Activated T-cell treated with anti-CD3 and anti-CD28 coated beads, Interleukin-2, amount 50 U/mL, for 4 hours (primary cell): ENCODE measurements at regions not wholly inside any gene's neighbourhood (a gene's known extent, or its start where the extent isn't known, plus 50 kb on each side); places are given as distances from the start of the nearest gene placed in this dataset.
"Not testable (repeated sequence)": the region's sequence is repeated elsewhere in the genome, so short reads cannot be mapped to it uniquely, and the experiment has no call there.

ENCODE experiments used
- ATAC-seq, 2 donors: fragments of 200-7000 bp; cut with Tn5 transposase; one replicate each; pipeline ENCODE4 v1.10.0; 2021
- DNase-seq: peaks from one replicate; pipeline ENCODE4 v3.0.0-alpha.2; 2020
- H3K27me3 Mint-ChIP-seq: one replicate; pipeline ENCODE4 v1.8.0; 2021; ENCODE audit warnings: low read depth, mixed read lengths
- H3K36me3 Mint-ChIP-seq: one replicate; pipeline ENCODE4 v1.8.0; 2022; ENCODE audit warnings: mixed read lengths; ENCODE audit not compliant: insufficient read depth
- H3K4me1 Mint-ChIP-seq: one replicate; pipeline ENCODE4 v1.8.0; 2021; ENCODE audit warnings: low read depth, mixed read lengths
- H3K4me3 Mint-ChIP-seq: one replicate; pipeline ENCODE4 v1.8.0; 2021; ENCODE audit warnings: mild to moderate bottlenecking, moderate library complexity, mixed read lengths
- H3K9me3 Mint-ChIP-seq: one replicate; pipeline ENCODE4 v1.8.0; 2021; ENCODE audit warnings: mixed read lengths

DNA sequence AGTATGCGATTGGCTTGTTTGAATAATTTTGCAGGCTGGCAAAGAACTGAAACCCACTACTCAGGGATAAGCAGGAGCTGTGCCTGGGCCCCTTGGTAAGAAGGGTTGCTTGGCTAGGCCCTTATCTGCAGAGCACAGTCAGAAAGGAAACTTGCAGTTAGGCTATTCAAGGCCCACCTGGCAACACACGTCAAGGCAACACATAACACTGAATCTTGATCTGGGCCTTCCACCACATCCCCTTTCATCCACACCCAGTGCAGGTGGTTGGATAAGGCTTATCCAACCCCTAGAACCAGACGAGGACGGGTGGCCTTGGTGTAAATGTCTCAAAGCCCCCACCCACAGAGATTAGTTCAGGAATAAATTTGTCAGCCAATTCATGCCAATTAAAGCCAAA is 72.8 kb upstream of the NEIL3 start:
- Mint-ChIP-seq H3K36me3 (no peaks in the 10 kb centered on the region), H3K4me1 (no peaks in the 10 kb centered on the region), H3K27me3 (no peaks in the 10 kb centered on the region), H3K4me3 (no peak overlapping the region), H3K9me3 (no peaks in the 10 kb centered on the region)
- ATAC-seq: no peak
- no peak for DNase-seq

DNA sequence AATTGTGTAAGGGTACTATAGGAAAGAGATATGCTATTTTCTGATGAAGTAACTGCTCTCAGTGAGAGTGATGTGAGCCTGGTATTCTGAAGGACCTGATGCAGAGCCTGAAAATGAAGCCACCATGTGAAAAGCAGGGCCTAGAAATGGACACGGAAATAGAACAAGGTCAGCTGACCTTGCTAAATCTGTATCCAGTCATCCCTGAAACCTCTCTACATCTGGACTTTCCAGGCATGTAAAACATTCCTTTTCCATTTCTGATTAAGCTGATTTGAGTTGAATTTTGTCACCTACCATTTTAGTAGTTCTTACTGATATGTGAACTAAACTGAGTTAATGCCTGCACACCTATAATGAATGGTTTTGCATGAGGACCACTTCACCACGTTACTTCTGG is 72.4 kb upstream of the NEIL3 start:
- Mint-ChIP-seq H3K4me1 (no peaks in the 10 kb centered on the region), H3K27me3 (no peaks in the 10 kb centered on the region), H3K36me3 (no peaks in the 10 kb centered on the region), H3K4me3 (no peak overlapping the region), H3K9me3 (no peaks in the 10 kb centered on the region)
- DNase-seq (no peak), ATAC-seq (no peak)

DNA sequence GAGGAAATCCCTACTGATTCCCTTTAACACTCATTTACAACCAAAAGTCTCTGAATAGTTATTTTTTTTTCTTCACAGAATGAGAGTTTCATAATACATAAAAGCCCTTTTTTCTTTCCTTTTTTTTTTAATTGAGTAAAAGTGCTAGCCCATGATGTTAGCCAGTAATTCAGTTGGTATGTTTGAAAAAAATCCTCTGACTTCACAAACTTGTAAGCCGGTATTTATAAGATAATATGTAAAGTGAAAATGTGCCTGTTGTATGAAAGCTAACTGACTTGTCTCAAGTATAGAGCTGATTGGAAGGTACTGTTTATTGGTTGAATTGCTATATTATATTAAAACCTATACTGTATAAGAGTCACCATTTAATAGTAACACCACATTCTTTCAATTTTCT is 70.2 kb upstream of the NEIL3 start:
- H3K4me1 Mint-ChIP-seq: no peaks in the 10 kb centered on the region
- no peak overlapping the region for H3K4me3 Mint-ChIP-seq
- ATAC-seq (no peak), DNase-seq (no peak)
- no peaks in the 10 kb centered on the region for H3K27me3 Mint-ChIP-seq
- H3K36me3 Mint-ChIP-seq: no peaks in the 10 kb centered on the region
- no peaks in the 10 kb centered on the region for H3K9me3 Mint-ChIP-seq

- Mint-ChIP-seq H3K27me3 (no peaks in the 10 kb centered on the region), H3K9me3 (no peaks in the 10 kb centered on the region), H3K36me3 (no peaks in the 10 kb centered on the region), H3K4me3 (no peak overlapping the region), H3K4me1 (no peaks in the 10 kb centered on the region)
- ATAC-seq (no peak), DNase-seq (no peak)
These were observed 69.8 kb upstream of the NEIL3 start for GRCh38 chr4:177239878-177240277.

DNA sequence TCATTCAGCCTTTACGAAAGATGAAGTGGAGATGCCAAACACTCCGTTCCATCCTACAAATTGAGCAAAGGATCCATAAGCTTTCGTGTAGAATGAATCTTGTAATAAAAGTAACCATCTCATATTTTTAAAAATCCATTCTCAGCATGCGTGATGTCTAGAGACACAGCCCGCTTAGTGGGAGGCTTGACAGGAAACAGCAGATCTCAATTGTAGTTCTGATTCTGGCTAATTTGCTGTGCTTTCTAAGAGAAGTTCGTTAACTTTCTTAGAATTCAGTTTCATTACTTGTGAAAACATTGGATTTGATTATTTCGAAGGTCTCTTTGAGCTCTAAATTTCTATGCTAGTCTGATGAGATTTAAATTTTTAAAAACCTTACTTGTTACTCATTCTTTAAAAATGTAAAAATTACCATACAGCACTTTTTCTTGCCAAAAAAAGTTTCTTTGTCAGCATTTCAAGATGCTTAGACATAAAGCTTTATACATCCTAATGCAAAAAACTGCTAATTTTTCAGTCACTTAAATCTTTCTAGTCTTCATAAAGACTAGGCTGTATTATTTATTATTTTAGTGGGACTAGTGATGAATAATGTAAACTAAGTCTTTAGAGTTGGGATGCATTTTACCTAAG is 66.9 kb upstream of the NEIL3 start:
- H3K9me3 Mint-ChIP-seq: no peaks in the 10 kb centered on the region
- no peak for DNase-seq
- H3K4me1 Mint-ChIP-seq: no peaks in the 10 kb centered on the region
- H3K4me3 Mint-ChIP-seq: no peak overlapping the region
- no peaks in the 10 kb centered on the region for H3K27me3 Mint-ChIP-seq
- H3K36me3 Mint-ChIP-seq: no peaks in the 10 kb centered on the region
- ATAC-seq: no peak

DNA sequence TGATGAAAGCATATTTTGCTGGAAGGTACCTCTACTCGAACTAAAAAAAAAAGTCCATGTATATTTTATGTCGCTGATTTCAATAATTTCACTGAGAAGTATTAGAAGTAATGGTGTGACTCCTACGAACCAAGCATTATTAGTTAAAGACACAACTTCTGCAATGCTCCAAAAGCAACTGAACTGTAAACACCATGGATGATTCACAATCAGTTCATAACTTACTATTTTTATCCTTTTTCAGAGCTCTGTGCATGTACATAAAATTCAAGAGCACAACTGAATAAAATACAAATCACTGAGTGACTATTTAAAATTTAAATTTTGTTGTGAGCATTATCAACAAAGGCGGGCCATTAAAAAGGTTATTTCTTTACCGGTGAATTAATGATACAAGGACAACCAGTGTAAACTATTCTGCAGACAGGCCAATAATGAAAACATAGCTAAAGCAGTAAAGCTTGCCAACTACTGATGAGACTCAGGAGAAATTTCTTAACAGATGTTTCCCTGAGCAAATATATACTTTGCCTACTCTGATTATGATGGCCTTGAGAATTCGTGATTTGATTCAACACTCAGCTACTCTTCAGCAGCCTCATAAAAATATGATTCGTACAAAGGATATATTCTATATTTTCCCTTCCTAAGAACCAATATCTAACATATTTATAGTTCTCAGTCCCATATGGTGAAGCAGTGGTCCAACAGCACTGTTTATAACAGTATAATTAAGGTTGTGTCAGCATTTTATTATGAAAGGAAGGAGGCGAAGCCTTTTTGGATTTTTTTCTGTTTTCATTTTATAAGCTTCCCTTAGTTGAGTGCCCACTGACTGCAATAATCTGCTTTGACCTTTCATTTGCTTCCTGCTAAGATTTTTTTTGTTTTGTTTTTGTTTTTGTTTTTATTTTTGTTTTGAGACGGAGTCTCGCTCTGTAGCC is 62.8 kb upstream of the NEIL3 start:
- H3K4me1 Mint-ChIP-seq: peaks cover 9% of the 10 kb centered on the region
- no peak overlapping the region for H3K4me3 Mint-ChIP-seq
- DNase-seq (no peak), ATAC-seq (no peak)
- no peaks in the 10 kb centered on the region for H3K36me3 Mint-ChIP-seq
- H3K27me3 Mint-ChIP-seq: peaks cover 6% of the 10 kb centered on the region
- no peaks in the 10 kb centered on the region for H3K9me3 Mint-ChIP-seq

DNA sequence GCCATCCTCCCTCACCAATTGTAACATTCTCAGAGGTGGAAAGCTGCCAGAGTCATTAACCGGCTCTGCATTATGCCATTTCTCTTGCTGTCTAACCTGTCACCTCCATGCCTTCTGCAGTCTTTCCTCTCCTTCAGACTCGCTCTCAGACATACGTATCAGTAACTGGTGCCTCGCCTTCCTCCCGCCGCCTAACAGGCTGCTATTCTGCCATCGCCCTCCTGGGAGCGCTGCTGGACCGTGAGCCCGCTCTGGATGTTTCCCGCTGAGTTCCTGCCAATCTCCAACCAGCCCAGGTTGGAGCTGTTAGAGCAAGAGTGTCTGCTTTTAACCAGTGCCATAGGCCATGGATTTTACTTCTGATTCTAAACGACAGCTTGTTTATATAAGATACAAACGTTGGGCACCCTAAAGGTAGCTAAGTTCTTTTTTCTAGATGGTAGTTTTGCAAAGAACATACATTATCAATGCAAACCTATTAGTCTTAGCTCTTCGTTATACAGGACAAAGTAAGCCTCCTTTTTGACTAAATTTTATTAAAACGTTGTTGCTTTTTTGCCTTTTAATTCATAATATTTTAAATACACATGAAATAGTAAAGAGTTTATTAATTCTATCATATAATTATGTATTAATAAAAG is 59.5 kb upstream of the NEIL3 start:
- no peak overlapping the region for H3K4me3 Mint-ChIP-seq
- peaks cover 6% of the 10 kb centered on the region for H3K27me3 Mint-ChIP-seq

GRCh38 chr4:177251237-177251636 is 58.4 kb upstream of the NEIL3 start:
- Mint-ChIP-seq H3K9me3 (no peaks in the 10 kb centered on the region), H3K4me3 (no peak overlapping the region), H3K4me1 (peaks cover 9% of the 10 kb centered on the region), H3K27me3 (peaks cover 6% of the 10 kb centered on the region), H3K36me3 (no peaks in the 10 kb centered on the region)
- DNase-seq (no peak), ATAC-seq (peak; percentile 25 to 34)

More for the DNA sequence above, 59.5 kb upstream of the NEIL3 start:
- Mint-ChIP-seq H3K9me3 (no peaks in the 10 kb centered on the region), H3K36me3 (no peaks in the 10 kb centered on the region), H3K4me1 (peaks cover 9% of the 10 kb centered on the region)
- DNase-seq: peak; percentile 45
- ATAC-seq: peak; percentile 85 to 87

DNA sequence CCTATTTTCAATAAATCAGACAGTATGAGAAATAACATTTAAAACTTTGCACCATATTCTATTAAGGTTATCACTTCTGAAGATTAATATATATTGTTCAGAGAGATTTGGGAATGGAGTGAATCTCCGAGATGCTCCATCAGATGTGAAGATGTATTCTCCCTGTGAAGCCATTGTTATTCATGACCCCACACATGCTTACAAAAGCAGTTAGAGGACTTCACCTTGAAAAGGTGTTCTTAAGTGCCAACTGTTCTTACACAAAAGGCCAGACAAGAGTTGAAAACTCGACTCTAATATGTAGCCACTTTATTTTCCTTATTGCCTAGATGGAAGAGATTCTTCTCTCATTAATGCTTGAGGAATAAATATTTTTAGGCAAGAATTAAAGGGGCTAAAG is 54.3 kb upstream of the NEIL3 start:
- Mint-ChIP-seq H3K4me3 (no peak overlapping the region), H3K27me3 (no peaks in the 10 kb centered on the region), H3K9me3 (no peaks in the 10 kb centered on the region), H3K4me1 (peaks cover 4% of the 10 kb centered on the region), H3K36me3 (no peaks in the 10 kb centered on the region)
- ATAC-seq: no peak
- no peak for DNase-seq

DNA sequence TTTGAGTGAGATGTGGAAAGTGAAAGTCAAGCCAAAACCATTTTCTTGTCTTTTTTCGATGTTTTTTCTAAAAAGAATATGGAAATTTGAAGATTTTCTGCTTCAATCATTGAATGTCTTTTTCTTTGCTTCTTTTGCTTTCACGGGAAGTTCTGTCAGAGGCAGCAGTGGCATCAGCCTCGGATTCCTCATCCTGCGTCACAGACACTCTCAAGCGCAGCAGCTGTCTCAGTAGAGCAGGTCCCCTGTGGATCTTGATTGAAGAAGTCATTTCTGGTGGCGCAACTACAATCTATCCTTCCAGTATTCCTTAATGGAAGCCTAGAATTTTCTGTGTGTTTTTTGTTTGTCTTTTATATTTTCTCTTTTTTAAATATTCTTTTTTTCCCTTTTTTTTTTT is 52.7 kb upstream of the NEIL3 start:
- ATAC-seq: no peak

DNA sequence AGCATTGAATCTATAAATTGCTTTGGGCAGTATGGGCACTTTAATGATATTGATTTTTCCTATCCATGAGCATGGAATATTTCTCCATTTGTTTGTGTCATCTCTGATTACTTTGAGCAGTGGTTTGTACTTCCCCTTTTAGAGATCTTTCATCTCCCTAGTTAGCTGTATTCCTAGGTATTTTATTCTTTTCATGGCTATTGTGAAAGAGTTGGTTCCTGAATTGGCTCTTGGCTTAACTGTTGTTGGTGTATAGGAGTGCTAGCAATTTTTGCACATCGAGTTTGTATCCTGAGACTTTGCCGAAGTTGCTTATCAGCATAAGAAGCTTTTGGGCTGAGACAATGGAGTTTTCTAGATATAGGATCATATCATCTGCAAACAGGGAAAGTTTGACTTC is 50.2 kb upstream of the NEIL3 start:
- H3K9me3 Mint-ChIP-seq, DNase-seq, H3K4me3 Mint-ChIP-seq, H3K27me3 Mint-ChIP-seq, ATAC-seq, H3K36me3 Mint-ChIP-seq, H3K4me1 Mint-ChIP-seq: not testable (repeated sequence)

More for the DNA sequence above, 52.7 kb upstream of the NEIL3 start:
- no peak for DNase-seq
- Mint-ChIP-seq H3K27me3 (no peaks in the 10 kb centered on the region), H3K9me3 (no peaks in the 10 kb centered on the region), H3K4me1 (no peaks in the 10 kb centered on the region), H3K4me3 (no peak overlapping the region), H3K36me3 (no peaks in the 10 kb centered on the region)
